ENCODE measurements at regions not wholly inside any gene's neighbourhood (a gene's known extent, or its start where the extent isn't known, plus 50 kb on each side); places are given as distances from the start of the nearest gene placed in this dataset.

GRCh38 chr5:158388021-158388420 lies 529.1 kb upstream of the CLINT1 start:
- H3K4me1 ChIP-seq, result peaks cover 2% of the 10 kb centered on the region
- DNase-seq, result no peak
- no peak overlapping the region for H3K4me3 ChIP-seq
- TF ChIP-seq POLR2A (IDR thresholded peaks at IDR 0.05), result no peak
- TF ChIP-seq, protein P1, sequence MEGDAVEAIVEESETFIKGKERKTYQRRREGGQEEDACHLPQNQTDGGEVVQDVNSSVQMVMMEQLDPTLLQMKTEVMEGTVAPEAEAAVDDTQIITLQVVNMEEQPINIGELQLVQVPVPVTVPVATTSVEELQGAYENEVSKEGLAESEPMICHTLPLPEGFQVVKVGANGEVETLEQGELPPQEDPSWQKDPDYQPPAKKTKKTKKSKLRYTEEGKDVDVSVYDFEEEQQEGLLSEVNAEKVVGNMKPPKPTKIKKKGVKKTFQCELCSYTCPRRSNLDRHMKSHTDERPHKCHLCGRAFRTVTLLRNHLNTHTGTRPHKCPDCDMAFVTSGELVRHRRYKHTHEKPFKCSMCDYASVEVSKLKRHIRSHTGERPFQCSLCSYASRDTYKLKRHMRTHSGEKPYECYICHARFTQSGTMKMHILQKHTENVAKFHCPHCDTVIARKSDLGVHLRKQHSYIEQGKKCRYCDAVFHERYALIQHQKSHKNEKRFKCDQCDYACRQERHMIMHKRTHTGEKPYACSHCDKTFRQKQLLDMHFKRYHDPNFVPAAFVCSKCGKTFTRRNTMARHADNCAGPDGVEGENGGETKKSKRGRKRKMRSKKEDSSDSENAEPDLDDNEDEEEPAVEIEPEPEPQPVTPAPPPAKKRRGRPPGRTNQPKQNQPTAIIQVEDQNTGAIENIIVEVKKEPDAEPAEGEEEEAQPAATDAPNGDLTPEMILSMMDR (IDR thresholded peaks at IDR 0.05), result no peak
- intact Hi-C loops (cut with DNase I; ENCODE audit: low total_unique reads), result no loop called here
- no peaks in the 10 kb centered on the region for H3K9me3 ChIP-seq
- no peak overlapping the region for H3K27ac ChIP-seq
- H3K27me3 ChIP-seq, result no peaks in the 10 kb centered on the region
- no peaks in the 10 kb centered on the region for H3K36me3 ChIP-seq (ENCODE audit: low read depth, missing control alignments)
- 70 to 72% methylated on average over 9 of the region's 9 CpGs for WGBS, 2 donors

DNA sequence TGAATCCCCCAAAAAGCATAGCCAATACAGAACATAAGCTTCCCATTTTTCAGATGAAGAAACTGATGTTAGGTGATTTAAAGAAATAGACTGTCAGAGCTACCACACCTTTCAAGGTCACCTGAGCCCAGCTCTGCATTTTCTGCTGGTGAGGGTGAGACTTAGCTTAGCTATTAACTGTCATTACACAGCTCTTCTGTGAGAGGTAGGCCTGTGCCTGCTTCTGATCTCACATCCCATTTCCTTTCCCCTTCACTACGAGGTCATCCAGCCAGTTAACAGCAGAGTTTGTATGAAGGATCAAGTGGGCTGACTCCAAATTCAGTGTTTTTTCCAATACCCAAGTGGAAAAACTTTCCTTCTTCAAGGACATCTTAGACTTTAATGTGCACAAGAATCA lies 528.6 kb upstream of the CLINT1 start:
- H3K9me3 ChIP-seq, result no peaks in the 10 kb centered on the region
- no peak overlapping the region for H3K4me3 ChIP-seq
- TF ChIP-seq, protein P1 (IDR thresholded peaks at IDR 0.05), result no peak
- TF ChIP-seq POLR2A (IDR thresholded peaks at IDR 0.05), result no peak
- peaks cover 7% of the 10 kb centered on the region for H3K4me1 ChIP-seq
- no peaks in the 10 kb centered on the region for H3K36me3 ChIP-seq (ENCODE audit: low read depth, missing control alignments)
- intact Hi-C loops (cut with DNase I; ENCODE audit: low total_unique reads), result no loop called here
- no peaks in the 10 kb centered on the region for H3K27me3 ChIP-seq
- no peak overlapping the region for H3K27ac ChIP-seq
- DNase-seq, result no peak
- WGBS, 2 donors, result 40 to 41% methylated on average over 1 of the region's 1 CpG

- Histone ChIP-seq H3K4me3 (no peak overlapping the region), H3K36me3 (ENCODE audit: low read depth, missing control alignments) (no peaks in the 10 kb centered on the region), H3K27me3 (no peaks in the 10 kb centered on the region), H3K4me1 (peaks cover 7% of the 10 kb centered on the region), H3K27ac (no peak overlapping the region), H3K9me3 (no peaks in the 10 kb centered on the region)
- no peak for DNase-seq
- intact Hi-C loops (cut with DNase I; ENCODE audit: low total_unique reads), result no loop called here
- no peak for TF ChIP-seq POLR2A (IDR thresholded peaks at IDR 0.05)
- TF ChIP-seq, protein P1 (IDR thresholded peaks at IDR 0.05), result no peak
- 80 to 88% methylated on average over 3 of the region's 3 CpGs for WGBS, 2 donors
Measured at GRCh38 chr5:158385982-158386381, 527.0 kb upstream of the CLINT1 start.

GRCh38 chr5:158384535-158385481 lies 525.9 kb upstream of the CLINT1 start:
- no peak for DNase-seq

More at GRCh38 chr5:158384535-158385481, 525.9 kb upstream of the CLINT1 start:
- TF ChIP-seq POLR2A (IDR thresholded peaks at IDR 0.05), result no peak
- TF ChIP-seq, protein P1 (IDR thresholded peaks at IDR 0.05), result no peak
- no peaks in the 10 kb centered on the region for H3K36me3 ChIP-seq (ENCODE audit: low read depth, missing control alignments)
- no peaks in the 10 kb centered on the region for H3K27me3 ChIP-seq
- H3K4me3 ChIP-seq, result no peak overlapping the region
- H3K9me3 ChIP-seq, result no peaks in the 10 kb centered on the region
- intact Hi-C loops (cut with DNase I; ENCODE audit: low total_unique reads), result no loop called here
- peaks cover 7% of the 10 kb centered on the region for H3K4me1 ChIP-seq
- 48 to 61% methylated on average over 1 of the region's 1 CpG for WGBS, 2 donors
- no peak overlapping the region for H3K27ac ChIP-seq
